Activated naive CD4-positive, alpha-beta T cell treated with anti-CD3 and anti-CD28 coated beads for 36 hours (primary cell): ENCODE measurements at regions not wholly inside any gene's neighbourhood (a gene's known extent, or its start where the extent isn't known, plus 50 kb on each side); places are given as distances from the start of the nearest gene placed in this dataset.
"Not testable (repeated sequence)": the region's sequence is repeated elsewhere in the genome, so short reads cannot be mapped to it uniquely, and the experiment has no call there.

ENCODE experiments used
- CTCF ChIA-PET: fragments of 350-600 bp; sonication (Branson Sonifier 250); formaldehyde crosslinking; loops from one replicate; lab custom pipeline; 2021; ENCODE audit warnings: antibody characterized with exemption; lab: Charles Lee
- DNase-seq: peaks from one replicate; pipeline ENCODE4 v3.0.0-alpha.2; 2020
- H3K27ac Mint-ChIP-seq: one replicate; pipeline ENCODE4 v1.8.0; 2021; ENCODE audit warnings: mild to moderate bottlenecking, mixed read lengths
- H3K27me3 Mint-ChIP-seq: one replicate; pipeline ENCODE4 v1.8.0; 2021; ENCODE audit warnings: low read depth, mixed read lengths
- H3K36me3 Mint-ChIP-seq: one replicate; pipeline ENCODE4 v1.8.0; 2021; ENCODE audit warnings: low read depth, mixed read lengths
- H3K4me1 Mint-ChIP-seq: one replicate; pipeline ENCODE4 v1.8.0; 2021; ENCODE audit warnings: low read depth, mixed read lengths
- H3K4me3 Mint-ChIP-seq: one replicate; pipeline ENCODE4 v1.8.0; 2021; ENCODE audit warnings: mild to moderate bottlenecking, moderate library complexity, mixed read lengths
- H3K9me3 Mint-ChIP-seq: one replicate; pipeline ENCODE4 v1.8.0; 2021; ENCODE audit warnings: mixed read lengths
- intact Hi-C: fragments of 100-400 bp; cut with micrococcal nuclease; formaldehyde crosslinking; loops from one replicate; pipeline ENCODE4 v1.15.1; 2023

GRCh38 chr3:124352149-124352539 is 360.2 kb upstream of the ROPN1 start:
- Mint-ChIP-seq H3K27me3 (peaks cover 8% of the 10 kb centered on the region), H3K4me1 (no peaks in the 10 kb centered on the region), H3K27ac (no peak overlapping the region), H3K36me3 (no peaks in the 10 kb centered on the region), H3K4me3 (no peak overlapping the region), H3K9me3 (no peaks in the 10 kb centered on the region)
- DNase-seq = no peak
- CTCF ChIA-PET = interaction anchor here (0.7 to 1.6 kb wide), 5 partner anchors 116 to 447 kb away, joined by 3 to 6 read pairs (median 3); no protein-coding TSS in a partner anchor
- intact Hi-C loops = no loop called here

DNA sequence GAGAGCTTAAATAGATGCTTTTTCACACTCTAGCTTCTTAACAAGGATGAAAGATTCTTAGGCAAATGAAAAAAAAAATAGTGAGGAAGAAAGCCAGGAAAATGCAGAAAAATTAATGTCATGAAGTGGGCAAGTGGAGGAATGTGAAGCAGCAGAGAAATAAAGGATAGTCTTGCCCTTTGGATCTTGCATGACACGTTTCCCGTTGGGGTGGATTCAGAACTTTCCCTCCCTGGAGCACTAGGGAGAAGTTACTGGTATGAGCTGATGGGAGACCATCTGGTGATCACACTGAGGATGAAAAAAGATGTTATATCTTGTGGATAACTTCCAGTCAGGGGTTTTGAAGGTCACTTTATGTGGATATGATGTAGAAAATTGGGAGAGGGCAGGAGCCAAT is 361.8 kb upstream of the ROPN1 start:
- intact Hi-C loops = no loop called here
- no peaks in the 10 kb centered on the region for H3K4me1 Mint-ChIP-seq
- DNase-seq = no peak
- no peaks in the 10 kb centered on the region for H3K36me3 Mint-ChIP-seq
- CTCF ChIA-PET = no interaction called here
- no peak overlapping the region for H3K4me3 Mint-ChIP-seq
- no peak overlapping the region for H3K27ac Mint-ChIP-seq
- peaks cover 11% of the 10 kb centered on the region for H3K27me3 Mint-ChIP-seq
- no peaks in the 10 kb centered on the region for H3K9me3 Mint-ChIP-seq

GRCh38 chr3:124354150-124354549 is 362.2 kb upstream of the ROPN1 start:
- Mint-ChIP-seq H3K36me3 (no peaks in the 10 kb centered on the region), H3K4me1 (no peaks in the 10 kb centered on the region), H3K27ac (no peak overlapping the region), H3K4me3 (no peak overlapping the region), H3K9me3 (no peaks in the 10 kb centered on the region), H3K27me3 (peaks cover 14% of the 10 kb centered on the region)
- intact Hi-C loops = no loop called here
- CTCF ChIA-PET = no interaction called here
- no peak for DNase-seq

- DNase-seq = no peak
- Mint-ChIP-seq H3K27ac (no peak overlapping the region), H3K27me3 (peaks cover 17% of the 10 kb centered on the region), H3K9me3 (no peaks in the 10 kb centered on the region), H3K4me1 (no peaks in the 10 kb centered on the region), H3K36me3 (no peaks in the 10 kb centered on the region), H3K4me3 (no peak overlapping the region)
- CTCF ChIA-PET = interaction anchor here (0.7 kb wide), 1 partner anchor 72 kb away, joined by 4 read pairs; no protein-coding TSS in a partner anchor
- intact Hi-C loops = no loop called here
Observed at GRCh38 chr3:124358156-124358555, 366.2 kb upstream of the ROPN1 start.

DNA sequence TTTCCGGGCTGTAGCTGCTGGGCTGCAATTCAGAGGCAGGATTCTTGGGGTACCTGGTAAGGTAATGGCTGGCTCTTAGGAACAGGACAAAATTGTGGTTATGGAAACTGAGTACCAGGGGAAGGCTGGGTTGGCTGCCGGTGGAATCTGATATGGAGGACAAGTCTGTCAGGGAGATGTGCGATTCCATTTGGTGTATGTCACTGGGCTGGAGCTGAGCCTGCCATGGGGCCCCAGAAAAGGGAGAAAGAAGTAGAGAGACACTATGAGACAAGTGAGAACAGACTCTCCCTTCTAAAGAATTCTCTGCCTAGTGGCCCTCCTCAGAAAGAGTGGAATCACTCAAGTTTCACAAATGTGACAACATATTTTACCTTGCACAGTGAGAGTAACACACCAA is 368.2 kb upstream of the ROPN1 start:
- Mint-ChIP-seq H3K4me3 (no peak overlapping the region), H3K27ac (no peak overlapping the region), H3K9me3 (no peaks in the 10 kb centered on the region), H3K4me1 (no peaks in the 10 kb centered on the region), H3K36me3 (no peaks in the 10 kb centered on the region), H3K27me3 (peaks cover 21% of the 10 kb centered on the region)
- intact Hi-C loops = no loop called here
- no peak for DNase-seq
- CTCF ChIA-PET = no interaction called here

- H3K36me3 Mint-ChIP-seq = no peaks in the 10 kb centered on the region
- intact Hi-C loops = no loop called here
- H3K27me3 Mint-ChIP-seq = peaks cover 21% of the 10 kb centered on the region
- DNase-seq = no peak
- H3K9me3 Mint-ChIP-seq = no peaks in the 10 kb centered on the region
- no peak overlapping the region for H3K27ac Mint-ChIP-seq
- CTCF ChIA-PET = no interaction called here
- no peak overlapping the region for H3K4me3 Mint-ChIP-seq
- no peaks in the 10 kb centered on the region for H3K4me1 Mint-ChIP-seq
Observed at GRCh38 chr3:124360563-124360962, 368.6 kb upstream of the ROPN1 start.

DNA sequence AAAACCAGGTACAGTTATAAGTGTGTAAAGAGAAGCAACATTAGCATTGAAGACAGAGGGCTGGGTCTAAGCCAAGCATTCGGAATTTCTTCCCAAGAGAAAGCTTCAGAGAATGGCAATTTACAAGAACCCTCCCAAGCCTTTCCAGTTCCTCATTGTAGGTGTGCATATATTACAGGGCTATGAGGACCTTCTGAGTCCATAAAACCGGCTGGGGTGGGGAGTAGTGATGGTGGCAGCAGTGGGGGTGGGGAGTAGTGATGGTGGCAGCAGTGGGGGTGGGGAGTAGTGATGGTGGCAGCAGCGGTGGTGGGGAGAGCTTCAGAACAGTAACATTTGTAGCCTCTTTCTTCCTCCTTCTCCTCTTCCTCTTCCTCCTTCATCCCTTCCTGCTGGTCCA is 368.7 kb upstream of the UMPS start:
- no peaks in the 10 kb centered on the region for H3K4me1 Mint-ChIP-seq
- H3K4me3 Mint-ChIP-seq = no peak overlapping the region
- H3K27me3 Mint-ChIP-seq = peaks cover 19% of the 10 kb centered on the region
- no peak for DNase-seq
- intact Hi-C loops = no loop called here
- H3K36me3 Mint-ChIP-seq = no peaks in the 10 kb centered on the region
- CTCF ChIA-PET = no interaction called here
- no peak overlapping the region for H3K27ac Mint-ChIP-seq
- no peaks in the 10 kb centered on the region for H3K9me3 Mint-ChIP-seq

DNA sequence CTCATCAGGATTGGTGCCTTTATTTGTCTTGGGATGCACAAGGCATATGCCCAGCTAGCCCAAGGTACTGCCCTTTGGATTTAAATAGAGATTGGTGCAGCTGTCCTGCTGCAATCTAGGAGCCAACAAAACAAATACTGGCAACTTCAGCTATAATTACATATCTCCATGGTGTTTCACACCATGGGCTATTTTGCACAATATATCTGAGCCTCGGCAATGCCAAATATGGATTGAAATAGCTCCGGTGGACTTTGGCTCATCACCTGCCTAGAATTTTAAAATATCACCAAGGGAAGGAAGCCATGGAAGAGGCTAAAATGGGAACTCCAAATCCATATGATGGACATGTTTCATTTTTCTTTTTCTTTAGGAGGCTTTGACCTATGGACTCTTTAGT is 367.8 kb upstream of the UMPS start:
- no peaks in the 10 kb centered on the region for H3K36me3 Mint-ChIP-seq
- intact Hi-C loops = no loop called here
- CTCF ChIA-PET = no interaction called here
- no peaks in the 10 kb centered on the region for H3K9me3 Mint-ChIP-seq
- H3K27me3 Mint-ChIP-seq = peaks cover 10% of the 10 kb centered on the region
- H3K27ac Mint-ChIP-seq = no peak overlapping the region
- no peak overlapping the region for H3K4me3 Mint-ChIP-seq
- DNase-seq = no peak
- H3K4me1 Mint-ChIP-seq = no peaks in the 10 kb centered on the region

- Mint-ChIP-seq H3K27me3 (peaks cover 10% of the 10 kb centered on the region), H3K9me3 (no peaks in the 10 kb centered on the region), H3K27ac (no peak overlapping the region), H3K36me3 (no peaks in the 10 kb centered on the region), H3K4me3 (no peak overlapping the region), H3K4me1 (no peaks in the 10 kb centered on the region)
- CTCF ChIA-PET = no interaction called here
- intact Hi-C loops = no loop called here
- DNase-seq = no peak
Observed at GRCh38 chr3:124363476-124363875, 366.8 kb upstream of the UMPS start.

GRCh38 chr3:124364317-124365020 is 365.8 kb upstream of the UMPS start:
- Mint-ChIP-seq H3K9me3 (no peaks in the 10 kb centered on the region), H3K4me3 (no peak overlapping the region)
- CTCF ChIA-PET = no interaction called here

GRCh38 chr3:124366655-124367054 is 363.6 kb upstream of the UMPS start:
- H3K9me3 Mint-ChIP-seq, H3K4me3 Mint-ChIP-seq, H3K4me1 Mint-ChIP-seq, DNase-seq, H3K27ac Mint-ChIP-seq, H3K36me3 Mint-ChIP-seq, H3K27me3 Mint-ChIP-seq, CTCF ChIA-PET, intact Hi-C loops: not testable (repeated sequence)

More at GRCh38 chr3:124364317-124365020, 365.8 kb upstream of the UMPS start:
- no peaks in the 10 kb centered on the region for H3K36me3 Mint-ChIP-seq
- no peak overlapping the region for H3K27ac Mint-ChIP-seq
- DNase-seq = no peak
- intact Hi-C loops = no loop called here
- H3K27me3 Mint-ChIP-seq = peaks cover 7% of the 10 kb centered on the region
- no peaks in the 10 kb centered on the region for H3K4me1 Mint-ChIP-seq

DNA sequence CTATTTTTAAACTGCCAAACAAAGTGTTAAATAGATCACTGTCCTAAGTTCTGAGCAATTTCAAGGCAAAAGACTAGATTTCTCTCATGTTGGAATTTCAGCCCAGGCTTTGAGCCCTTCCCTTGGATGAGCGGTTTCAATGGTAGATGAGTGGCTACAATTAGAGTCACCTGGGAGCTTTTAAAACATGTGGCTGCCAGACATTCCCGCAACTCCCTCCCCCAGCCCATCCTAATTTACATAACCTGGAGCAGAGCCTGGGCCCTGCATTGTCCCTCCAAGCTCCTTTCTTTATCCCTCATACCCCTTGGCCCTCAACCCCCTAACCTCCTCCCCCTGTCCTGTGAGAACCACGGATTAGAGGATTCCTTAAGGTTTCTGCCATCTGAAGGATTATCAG is 357.5 kb upstream of the UMPS start:
- H3K27ac Mint-ChIP-seq = no peak overlapping the region
- peaks cover 9% of the 10 kb centered on the region for H3K27me3 Mint-ChIP-seq
- no peaks in the 10 kb centered on the region for H3K4me1 Mint-ChIP-seq
- CTCF ChIA-PET = no interaction called here
- no peak for DNase-seq
- no peaks in the 10 kb centered on the region for H3K36me3 Mint-ChIP-seq
- no peaks in the 10 kb centered on the region for H3K9me3 Mint-ChIP-seq
- intact Hi-C loops = no loop called here
- H3K4me3 Mint-ChIP-seq = no peak overlapping the region

DNA sequence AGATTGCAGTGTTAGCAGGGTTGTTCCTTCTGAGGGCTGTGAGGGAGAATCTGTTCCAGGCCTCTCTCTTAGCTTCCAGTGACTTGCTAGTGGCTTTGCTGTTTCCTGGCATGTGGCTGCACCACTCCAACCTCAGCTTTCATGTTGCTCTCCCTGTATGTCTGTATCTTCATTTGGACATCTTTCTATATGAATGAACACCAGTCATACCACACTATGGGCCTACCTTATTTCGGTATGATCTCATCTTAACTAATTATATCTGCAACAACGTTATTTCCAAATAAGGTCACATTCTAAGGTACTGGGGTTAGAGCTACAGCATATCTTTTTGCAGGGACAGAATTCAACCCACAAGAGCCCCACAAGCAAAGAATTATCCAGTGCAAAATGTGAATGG is 356.7 kb upstream of the UMPS start:
- Mint-ChIP-seq H3K27me3 (peaks cover 9% of the 10 kb centered on the region), H3K4me3 (no peak overlapping the region), H3K27ac (no peak overlapping the region), H3K4me1 (no peaks in the 10 kb centered on the region), H3K9me3 (no peaks in the 10 kb centered on the region), H3K36me3 (no peaks in the 10 kb centered on the region)
- CTCF ChIA-PET = no interaction called here
- DNase-seq = no peak
- intact Hi-C loops = no loop called here
